ENCODE measurements at regions not wholly inside any gene's neighbourhood (a gene's known extent, or its start where the extent isn't known, plus 50 kb on each side); places are given as distances from the start of the nearest gene placed in this dataset.

DNA sequence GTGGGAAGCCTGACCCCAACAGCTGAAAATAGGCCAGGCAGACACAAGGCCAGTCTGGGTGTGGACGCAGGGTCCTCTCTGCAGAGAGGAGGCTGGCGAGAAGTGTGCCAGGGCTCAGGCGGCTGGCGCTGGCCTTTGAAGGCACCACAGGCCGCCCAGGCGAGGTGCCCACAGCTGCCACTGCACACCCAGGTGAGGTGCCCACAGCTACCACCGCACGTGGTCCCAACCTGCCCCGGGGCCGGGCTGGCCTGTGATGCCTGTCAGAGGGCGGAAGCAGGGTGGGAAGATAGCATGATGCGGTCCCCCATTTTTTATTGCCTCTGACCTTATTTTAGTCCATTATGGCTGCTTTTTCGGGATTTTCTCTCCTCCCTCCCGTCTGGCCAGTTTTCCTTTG, 1303.9 kb downstream of the BRD1 start:
- WGBS, 5 donors: 86 to 90% (median 89%) methylated on average over 11 to 14 of the region's 14 CpGs
- no peak overlapping the region for H3K4me3 ChIP-seq
- H3K27me3 ChIP-seq: peaks cover 0 to 20% (median 0%) of the 10 kb centered on the region in 3 donors
- TF ChIP-seq POLR2AphosphoS5 (IDR thresholded peaks at IDR 0.05): no peak
- no peak for TF ChIP-seq EP300 (IDR thresholded peaks at IDR 0.05)
- no peak for TF ChIP-seq CTCF (IDR thresholded peaks at IDR 0.05)
- no peak for TF ChIP-seq POLR2A (IDR thresholded peaks at IDR 0.05)
- DNase-seq: no peak
- no peaks in the 10 kb centered on the region for H3K36me3 ChIP-seq
- H3K4me1 ChIP-seq: peaks cover 0 to 3% (median 0%) of the 10 kb centered on the region in 4 donors
- no peak overlapping the region for H3K27ac ChIP-seq
- no peaks in the 10 kb centered on the region for H3K9me3 ChIP-seq
- intact Hi-C loops (cut with DNase I; ENCODE audit: low total_unique reads): no loop called here

GRCh38 chr22:48523091-48523490, 1304.6 kb downstream of the BRD1 start:
- WGBS, 5 donors: 85 to 93% (median 90%) methylated on average over 2 to 19 of the region's 19 CpGs
- H3K9me3 ChIP-seq: no peaks in the 10 kb centered on the region
- H3K27ac ChIP-seq: no peak overlapping the region
- H3K4me3 ChIP-seq: no peak overlapping the region
- no peak for DNase-seq
- TF ChIP-seq CTCF (IDR thresholded peaks at IDR 0.05): no peak
- TF ChIP-seq POLR2AphosphoS5 (IDR thresholded peaks at IDR 0.05): no peak
- TF ChIP-seq POLR2A (IDR thresholded peaks at IDR 0.05): no peak
- TF ChIP-seq EP300 (IDR thresholded peaks at IDR 0.05): no peak
- H3K36me3 ChIP-seq: no peaks in the 10 kb centered on the region
- peaks cover 0 to 17% (median 0%) of the 10 kb centered on the region in 3 donors for H3K27me3 ChIP-seq
- intact Hi-C loops (cut with DNase I; ENCODE audit: low total_unique reads): no loop called here
- H3K4me1 ChIP-seq: no peaks in the 10 kb centered on the region

GRCh38 chr22:48522271-48522670, 1305.4 kb downstream of the BRD1 start:
- Histone ChIP-seq H3K36me3 (no peaks in the 10 kb centered on the region), H3K27me3 (peaks cover 0 to 17% (median 0%) of the 10 kb centered on the region in 3 donors), H3K4me1 (no peaks in the 10 kb centered on the region), H3K9me3 (no peaks in the 10 kb centered on the region), H3K27ac (no peak overlapping the region), H3K4me3 (no peak overlapping the region)
- TF ChIP-seq CTCF (IDR thresholded peaks at IDR 0.05) (no peak), EP300 (IDR thresholded peaks at IDR 0.05) (no peak), POLR2A (IDR thresholded peaks at IDR 0.05) (no peak), POLR2AphosphoS5 (IDR thresholded peaks at IDR 0.05) (no peak)
- DNase-seq: no peak
- WGBS, 5 donors: 83 to 94% (median 91%) methylated on average over 7 to 14 of the region's 14 CpGs
- intact Hi-C loops (cut with DNase I; ENCODE audit: low total_unique reads): no loop called here

GRCh38 chr22:48520884-48521588, 1306.6 kb downstream of the BRD1 start:
- no peak for TF ChIP-seq POLR2AphosphoS5 (IDR thresholded peaks at IDR 0.05)
- TF ChIP-seq POLR2A (IDR thresholded peaks at IDR 0.05): no peak
- TF ChIP-seq CTCF (IDR thresholded peaks at IDR 0.05): no peak
- TF ChIP-seq EP300 (IDR thresholded peaks at IDR 0.05): no peak
- H3K27me3 ChIP-seq: peaks cover 0 to 17% (median 0%) of the 10 kb centered on the region in 3 donors
- no peak overlapping the region for H3K27ac ChIP-seq
- no peaks in the 10 kb centered on the region for H3K36me3 ChIP-seq
- no peak overlapping the region for H3K4me3 ChIP-seq
- intact Hi-C loops (cut with DNase I; ENCODE audit: low total_unique reads): no loop called here
- no peak for DNase-seq
- 48 to 54% (median 50%) methylated on average over 12 to 13 of the region's 13 CpGs for WGBS, 5 donors
- H3K4me1 ChIP-seq: no peaks in the 10 kb centered on the region
- H3K9me3 ChIP-seq: no peaks in the 10 kb centered on the region
